ENCODE measurements at regions not wholly inside any gene's neighbourhood (a gene's known extent, or its start where the extent isn't known, plus 50 kb on each side); places are given as distances from the start of the nearest gene placed in this dataset.
"Not testable (repeated sequence)": the region's sequence is repeated elsewhere in the genome, so short reads cannot be mapped to it uniquely, and the experiment has no call there.

DNA sequence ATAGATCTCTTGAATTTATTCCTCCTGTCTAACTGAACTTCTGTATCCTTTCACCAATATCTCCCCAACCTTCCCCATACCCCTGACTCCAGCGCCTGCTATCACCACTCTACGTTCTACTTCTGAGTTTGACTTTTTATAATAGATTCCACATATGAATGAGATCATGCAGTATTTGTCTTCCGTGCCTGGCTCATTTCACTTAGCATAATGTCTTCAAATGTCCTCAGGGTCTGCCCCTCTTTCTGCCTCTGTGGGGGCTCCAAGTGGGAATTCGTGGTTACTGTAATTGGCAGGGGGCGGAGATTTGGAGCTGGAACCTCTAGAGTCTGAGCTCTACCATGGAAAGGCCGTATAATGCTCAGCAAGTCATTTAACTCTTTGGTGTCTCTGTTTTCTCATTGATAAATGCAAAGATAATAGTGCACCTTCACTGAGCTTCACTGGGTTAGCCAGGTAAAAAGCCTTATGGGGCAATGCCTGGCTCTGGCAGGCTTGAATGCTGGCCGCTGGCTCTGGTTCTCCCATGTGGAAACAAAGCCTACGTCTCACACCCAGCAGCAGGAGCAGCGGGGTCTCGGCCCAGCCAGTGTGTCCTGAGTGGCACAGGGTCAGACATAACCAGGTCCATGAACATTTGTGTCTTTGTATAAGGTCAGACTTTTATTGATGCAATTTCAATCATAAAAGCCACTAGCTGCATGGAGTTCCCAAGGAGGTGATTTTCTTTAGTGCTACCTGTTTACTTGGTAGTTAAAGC is 259.1 kb upstream of the PLGLB1 start:
- not testable (repeated sequence) for H3K27ac Mint-ChIP-seq; H3K36me3 Mint-ChIP-seq; H3K27me3 Mint-ChIP-seq; H3K9me3 Mint-ChIP-seq (ENCODE audit: low read depth); H3K4me1 Mint-ChIP-seq (ENCODE audit: low read depth); H3K4me3 Mint-ChIP-seq

- H3K4me1 Mint-ChIP-seq (ENCODE audit: low read depth); H3K9me3 Mint-ChIP-seq (ENCODE audit: low read depth); H3K27me3 Mint-ChIP-seq; H3K27ac Mint-ChIP-seq; H3K36me3 Mint-ChIP-seq; H3K4me3 Mint-ChIP-seq: not testable (repeated sequence)
Observed at GRCh38 chr2:87283735-87284470, 262.3 kb upstream of the PLGLB1 start.

DNA sequence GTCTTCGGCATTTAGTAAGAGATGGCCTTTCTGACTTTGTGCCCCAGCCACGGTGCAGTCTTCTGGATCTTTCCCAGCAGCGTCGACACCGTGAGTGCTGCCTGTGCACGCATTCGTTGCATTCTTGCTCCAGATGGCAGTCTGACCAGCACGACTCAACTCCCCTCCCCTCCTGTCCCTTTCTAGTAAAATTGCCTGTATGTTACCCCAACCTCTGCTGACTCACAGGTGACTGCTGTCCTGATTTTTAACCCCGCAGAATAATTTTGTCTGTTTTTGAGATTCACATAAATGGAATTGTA is 262.8 kb upstream of the PLGLB1 start:
- H3K27me3 Mint-ChIP-seq; H3K4me3 Mint-ChIP-seq; H3K36me3 Mint-ChIP-seq; H3K27ac Mint-ChIP-seq; H3K9me3 Mint-ChIP-seq (ENCODE audit: low read depth); H3K4me1 Mint-ChIP-seq (ENCODE audit: low read depth): not testable (repeated sequence)

- not testable (repeated sequence) for H3K4me3 Mint-ChIP-seq; H3K36me3 Mint-ChIP-seq; H3K4me1 Mint-ChIP-seq (ENCODE audit: low read depth); H3K27me3 Mint-ChIP-seq; H3K27ac Mint-ChIP-seq; H3K9me3 Mint-ChIP-seq (ENCODE audit: low read depth)
Observed at GRCh38 chr2:87285139-87285538, 263.5 kb upstream of the PLGLB1 start.

- not testable (repeated sequence) for H3K27me3 Mint-ChIP-seq; H3K36me3 Mint-ChIP-seq; H3K4me1 Mint-ChIP-seq (ENCODE audit: low read depth); H3K9me3 Mint-ChIP-seq (ENCODE audit: low read depth); H3K27ac Mint-ChIP-seq
- H3K4me3 Mint-ChIP-seq: peak overlapping the region; percentile 7
Observed at GRCh38 chr2:87290566-87291307, 269.1 kb upstream of the PLGLB1 start.

DNA sequence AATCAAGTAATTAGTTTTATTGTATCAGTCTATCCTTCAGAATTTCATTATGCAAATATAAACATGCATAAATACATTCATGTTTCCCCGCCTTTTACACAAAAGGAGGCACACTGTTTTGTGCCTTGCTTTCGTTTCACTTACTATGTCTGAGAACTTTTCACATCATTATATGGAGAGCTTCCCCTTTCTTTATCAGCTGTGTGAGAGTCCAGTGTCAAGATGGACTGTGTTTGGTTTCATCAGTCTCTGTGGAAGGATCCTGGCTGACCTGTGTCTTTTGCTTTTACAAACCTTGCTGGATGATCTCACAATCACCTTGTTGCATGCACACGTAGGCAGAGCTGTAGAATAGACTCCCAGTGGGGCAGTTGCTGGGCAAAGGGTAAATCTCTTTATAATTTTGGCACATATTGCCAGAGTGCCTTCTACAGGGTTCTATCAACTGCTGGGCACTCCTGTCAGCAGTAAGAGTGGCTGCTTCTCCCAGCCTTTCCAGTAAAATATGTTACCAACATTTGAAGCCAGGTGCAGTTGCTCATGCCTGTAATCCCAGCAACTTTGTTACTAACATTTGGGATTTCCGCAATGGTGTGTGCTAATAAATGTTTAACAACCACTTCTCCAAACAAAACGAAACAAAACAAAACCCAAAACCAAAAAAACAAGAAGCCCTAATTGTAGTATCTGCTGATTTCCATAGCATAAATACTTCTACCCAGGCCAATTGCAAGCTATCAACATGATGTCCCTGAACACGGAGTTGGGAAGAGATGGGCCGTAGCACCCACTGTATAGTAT is 270.0 kb upstream of the PLGLB1 start:
- H3K4me1 Mint-ChIP-seq (ENCODE audit: low read depth); H3K4me3 Mint-ChIP-seq: not testable (repeated sequence)

DNA sequence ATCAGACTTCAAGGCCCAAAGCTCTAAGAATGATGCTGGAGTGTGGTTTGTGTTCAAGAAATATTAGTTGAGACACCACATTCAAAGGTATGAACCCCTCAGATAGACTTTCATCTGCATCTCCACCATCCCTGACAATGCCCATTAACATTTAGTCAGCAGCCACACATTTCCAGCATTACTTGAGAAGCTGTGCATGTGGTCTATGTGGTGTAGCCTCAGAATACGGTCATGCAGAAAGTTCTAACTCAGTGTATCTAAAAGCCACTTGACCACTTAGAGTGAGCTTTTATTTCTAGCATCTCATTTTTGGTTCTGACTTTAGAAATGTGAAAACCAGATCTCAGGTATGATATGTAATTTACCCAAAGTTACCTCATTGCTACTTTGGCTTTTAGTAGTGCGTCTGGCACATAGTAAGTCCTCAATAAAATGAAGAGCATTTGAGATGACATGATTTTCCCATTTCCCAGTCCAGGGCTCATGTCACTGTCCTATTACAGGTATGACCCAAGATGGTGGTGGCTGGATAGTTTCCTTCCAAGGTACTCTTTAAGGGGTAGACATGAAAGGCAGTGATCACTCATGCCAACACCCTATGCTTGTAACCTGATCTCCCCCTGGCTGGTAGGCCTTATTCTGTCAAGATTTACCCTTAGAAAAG is 272.4 kb upstream of the PLGLB1 start:
- H3K27me3 Mint-ChIP-seq; H3K27ac Mint-ChIP-seq; H3K36me3 Mint-ChIP-seq; H3K4me1 Mint-ChIP-seq (ENCODE audit: low read depth); H3K4me3 Mint-ChIP-seq; H3K9me3 Mint-ChIP-seq (ENCODE audit: low read depth): not testable (repeated sequence)

More for the DNA sequence above, 270.0 kb upstream of the PLGLB1 start:
- not testable (repeated sequence) for H3K27ac Mint-ChIP-seq; H3K36me3 Mint-ChIP-seq; H3K9me3 Mint-ChIP-seq (ENCODE audit: low read depth); H3K27me3 Mint-ChIP-seq

DNA sequence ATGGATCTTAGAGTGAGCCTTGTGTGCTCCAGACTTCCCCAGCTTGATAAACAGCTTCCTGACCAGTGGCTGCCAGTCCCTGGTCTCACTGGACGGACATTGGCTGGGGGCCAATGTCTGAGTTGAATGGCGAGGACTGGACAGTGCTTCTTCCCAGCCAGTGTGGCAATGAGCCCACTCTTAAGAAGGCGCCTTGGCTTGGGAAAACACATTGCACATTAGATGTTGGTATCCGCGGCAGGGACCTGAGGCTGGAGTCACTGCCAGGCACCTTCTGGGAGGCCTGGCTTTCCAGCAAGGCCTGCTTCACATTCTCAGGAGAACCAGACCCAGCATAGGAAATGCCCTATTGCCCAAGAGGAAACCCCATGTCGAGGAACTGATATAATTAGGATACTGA is 273.5 kb upstream of the PLGLB1 start:
- not testable (repeated sequence) for H3K27ac Mint-ChIP-seq

GRCh38 chr2:87301349-87301748 is 279.7 kb upstream of the PLGLB1 start:
- H3K36me3 Mint-ChIP-seq; H3K4me1 Mint-ChIP-seq (ENCODE audit: low read depth); H3K27ac Mint-ChIP-seq; H3K27me3 Mint-ChIP-seq; H3K9me3 Mint-ChIP-seq (ENCODE audit: low read depth); H3K4me3 Mint-ChIP-seq: not testable (repeated sequence)

More for the DNA sequence above, 273.5 kb upstream of the PLGLB1 start:
- not testable (repeated sequence) for H3K9me3 Mint-ChIP-seq (ENCODE audit: low read depth); H3K36me3 Mint-ChIP-seq; H3K4me3 Mint-ChIP-seq; H3K4me1 Mint-ChIP-seq (ENCODE audit: low read depth); H3K27me3 Mint-ChIP-seq

DNA sequence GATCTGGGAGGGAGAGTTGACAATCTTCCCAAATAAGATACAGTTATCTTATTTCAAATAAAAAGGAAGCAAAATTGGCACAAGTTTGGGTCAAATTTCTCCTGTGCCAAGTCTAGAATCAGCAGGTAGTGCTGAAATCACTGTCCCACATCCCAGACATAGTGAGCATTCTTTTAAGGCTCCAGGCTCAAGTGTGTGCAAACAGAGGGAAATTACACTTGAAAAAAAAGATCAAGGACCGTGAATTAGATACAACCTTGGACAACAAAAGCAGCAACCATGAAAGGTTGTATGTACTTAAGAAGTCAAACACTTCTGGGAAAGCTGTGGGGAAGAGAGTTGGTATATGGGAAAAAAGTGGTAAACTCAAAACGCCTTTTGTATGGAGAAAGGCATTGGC is 280.2 kb upstream of the PLGLB1 start:
- not testable (repeated sequence) for H3K27me3 Mint-ChIP-seq; H3K9me3 Mint-ChIP-seq (ENCODE audit: low read depth); H3K4me3 Mint-ChIP-seq; H3K27ac Mint-ChIP-seq; H3K36me3 Mint-ChIP-seq; H3K4me1 Mint-ChIP-seq (ENCODE audit: low read depth)

DNA sequence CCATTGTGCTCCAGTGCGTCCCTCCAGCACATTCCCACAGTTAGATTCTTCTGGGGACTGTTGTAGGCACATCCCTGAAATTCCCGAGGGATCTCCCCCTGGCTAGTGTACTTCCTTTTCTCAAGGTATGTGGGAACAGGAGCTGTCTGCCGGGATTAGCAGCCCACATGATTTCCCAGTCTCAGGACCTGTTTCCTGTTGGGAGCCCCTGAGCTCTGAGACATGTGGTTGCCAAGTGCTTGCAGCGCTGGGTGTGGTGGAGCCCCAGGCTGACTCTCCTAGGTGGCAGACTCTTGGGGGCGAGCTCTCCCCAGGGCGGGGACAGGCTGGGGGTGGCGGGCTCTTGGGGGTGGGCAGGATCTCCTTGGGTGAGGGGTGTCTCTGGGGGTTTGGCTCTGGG is 287.0 kb upstream of the PLGLB1 start:
- H3K4me3 Mint-ChIP-seq; H3K4me1 Mint-ChIP-seq (ENCODE audit: low read depth); H3K27me3 Mint-ChIP-seq; H3K9me3 Mint-ChIP-seq (ENCODE audit: low read depth); H3K36me3 Mint-ChIP-seq; H3K27ac Mint-ChIP-seq: not testable (repeated sequence)

DNA sequence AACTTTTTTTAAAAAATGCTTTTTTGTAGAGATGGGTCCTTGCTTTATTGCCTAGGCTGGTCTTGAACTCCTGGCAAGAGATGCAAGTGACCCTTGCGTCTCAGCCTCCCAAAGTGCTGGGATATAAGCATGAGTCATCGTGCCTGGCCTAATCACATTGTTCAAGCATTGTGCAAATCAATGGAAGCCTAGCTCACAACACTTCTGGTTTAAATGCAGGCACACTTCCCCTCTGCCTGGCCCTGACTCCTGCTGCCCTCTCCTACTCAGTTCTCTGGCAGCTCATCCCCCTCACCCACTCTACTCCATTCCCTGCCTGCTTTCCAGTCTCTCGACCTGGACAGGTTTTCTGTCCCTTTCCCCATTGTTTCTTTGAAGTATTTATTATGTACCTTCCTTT is 288.1 kb upstream of the PLGLB1 start:
- not testable (repeated sequence) for H3K4me3 Mint-ChIP-seq; H3K36me3 Mint-ChIP-seq; H3K4me1 Mint-ChIP-seq (ENCODE audit: low read depth); H3K27ac Mint-ChIP-seq; H3K9me3 Mint-ChIP-seq (ENCODE audit: low read depth); H3K27me3 Mint-ChIP-seq

DNA sequence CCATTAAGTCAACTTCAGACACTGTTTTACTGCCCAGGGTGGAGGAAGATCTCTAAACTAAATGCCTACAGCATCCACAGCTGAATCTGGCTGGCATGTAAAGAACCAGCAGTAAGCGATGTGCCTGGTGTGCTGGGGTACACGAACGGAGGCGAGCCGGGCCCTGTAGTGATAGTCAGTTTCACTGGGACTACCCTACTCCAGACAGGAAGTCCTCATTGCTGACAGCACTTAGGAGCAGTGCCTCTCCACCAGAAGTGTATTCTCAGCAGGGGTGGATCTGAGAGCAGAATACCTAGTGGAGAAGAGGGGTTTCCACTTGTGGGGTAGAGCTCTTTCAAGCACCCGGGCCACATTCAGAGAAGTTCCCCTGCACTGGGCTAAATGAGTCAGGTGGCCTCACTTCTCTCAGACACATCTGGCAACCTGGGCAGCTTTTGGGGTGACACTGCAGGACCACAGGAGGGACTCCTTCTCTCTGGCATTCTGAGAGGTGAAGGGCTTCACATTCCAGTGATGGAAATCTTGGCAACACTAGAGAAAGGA is 290.3 kb upstream of the PLGLB1 start:
- H3K4me1 Mint-ChIP-seq (ENCODE audit: low read depth); H3K27me3 Mint-ChIP-seq; H3K27ac Mint-ChIP-seq; H3K9me3 Mint-ChIP-seq (ENCODE audit: low read depth); H3K36me3 Mint-ChIP-seq; H3K4me3 Mint-ChIP-seq: not testable (repeated sequence)

DNA sequence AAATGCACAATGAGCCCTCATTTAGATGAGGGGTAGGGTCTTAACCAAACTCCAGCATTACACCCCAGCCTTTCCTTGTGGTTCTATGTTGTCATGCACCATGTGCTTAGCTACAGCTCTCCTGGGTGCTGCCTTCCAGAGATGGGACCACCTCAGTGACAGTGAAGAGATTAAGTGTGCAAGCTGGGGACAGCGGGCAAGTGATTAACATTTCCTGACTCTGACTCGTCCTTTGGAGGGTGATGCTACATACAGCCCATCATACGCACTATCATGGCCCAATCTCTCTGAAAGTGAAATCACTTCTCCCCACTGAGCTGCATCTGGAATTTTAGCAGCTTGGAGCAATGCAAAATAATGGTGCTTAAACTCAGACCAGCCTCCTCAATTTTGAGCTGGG is 293.0 kb upstream of the PLGLB1 start:
- not testable (repeated sequence) for H3K27ac Mint-ChIP-seq; H3K9me3 Mint-ChIP-seq (ENCODE audit: low read depth); H3K36me3 Mint-ChIP-seq; H3K27me3 Mint-ChIP-seq; H3K4me1 Mint-ChIP-seq (ENCODE audit: low read depth)
- H3K4me3 Mint-ChIP-seq: peak overlapping the region; percentile 20
